PFSK-1 (cell line): ENCODE measurements at regions not wholly inside any gene's neighbourhood (a gene's known extent, or its start where the extent isn't known, plus 50 kb on each side); places are given as distances from the start of the nearest gene placed in this dataset.

Experiments used
- POLR2AphosphoS5 ChIP-seq: IDR thresholded peaks from 2 replicates; pipeline ENCODE4 v1.6.1; 2012; ENCODE audit warnings: low read depth, mild to moderate bottlenecking, control low read depth, low read length, moderate library complexity
- REST ChIP-seq, 2 experiments: IDR thresholded peaks; 2 replicates each; pipeline versions ENCODE4 v1.6.1 to v1.8.0; 2011 to 2012; ENCODE audit warnings: low read depth in 2 of 2, low read length in 2 of 2, control low read depth in 1 of 2, inconsistent platforms in 1 of 2, mild to moderate bottlenecking in 1 of 2, moderate library complexity in 1 of 2; ENCODE audit not compliant: insufficient read depth in 1 of 2
- SIN3A ChIP-seq: IDR thresholded peaks from 2 replicates; pipeline ENCODE4 v1.6.1; 2012; ENCODE audit warnings: mild to moderate bottlenecking, low read length, moderate library complexity, borderline replicate concordance; ENCODE audit not compliant: insufficient read depth
- TAF1 ChIP-seq: IDR thresholded peaks from 2 replicates; pipeline ENCODE4 v1.6.1; 2012; ENCODE audit warnings: low read length, control low read depth, borderline replicate concordance; ENCODE audit not compliant: insufficient read depth

GRCh38 chr4:129335818-129336217 lies 239.9 kb downstream of the C4orf33 start:
- TF ChIP-seq TAF1 (no peak), REST (IDR thresholded peaks at IDR 0.05; ENCODE audit: insufficient read depth in 1 of 2, low read depth in 2 of 2, low read length in 2 of 2) (no peak), POLR2AphosphoS5 (no peak), SIN3A (no peak)
